Loucy (cell line): ENCODE measurements at regions not wholly inside any gene's neighbourhood (a gene's known extent, or its start where the extent isn't known, plus 50 kb on each side); places are given as distances from the start of the nearest gene placed in this dataset.

Experiments used
- H2AFZ ChIP-seq: fragments of 200-600 bp; sonication (generic); 2 replicates; pipeline ENCODE4 v1.6.0; 2016; ENCODE audit warnings: antibody characterized with exemption, mild to moderate bottlenecking, low read length, moderate library complexity
- H3F3A ChIP-seq: fragments of 200-600 bp; 2 replicates; pipeline ENCODE4 v1.6.0; 2016; ENCODE audit warnings: antibody characterized with exemption, low read depth, mild to moderate bottlenecking
- H3K27me3 ChIP-seq: fragments of 200-600 bp; sonication (generic); 2 replicates; pipeline ENCODE4 v1.6.1; 2014; ENCODE audit warnings: low read length, mild to moderate bottlenecking; ENCODE audit not compliant: insufficient read depth, poor library complexity, severe bottlenecking
- H3K36me3 ChIP-seq: fragments of 200-600 bp; sonication (generic); 2 replicates; pipeline ENCODE4 v1.6.1; 2016; ENCODE audit warnings: low read length; ENCODE audit not compliant: insufficient read depth
- H3K4me1 ChIP-seq: fragments of 200-600 bp; sonication (generic); 2 replicates; pipeline ENCODE4 v1.5.1; 2014; ENCODE audit warnings: low read length, mild to moderate bottlenecking; ENCODE audit not compliant: insufficient read depth, poor library complexity, severe bottlenecking
- H3K4me2 ChIP-seq: fragments of 200-600 bp; sonication (generic); 2 replicates; pipeline ENCODE4 v1.6.0; 2014; ENCODE audit warnings: antibody characterized with exemption, low read length, low read depth, mild to moderate bottlenecking; ENCODE audit not compliant: poor library complexity, severe bottlenecking
- H3K4me3 ChIP-seq: fragments of 200-600 bp; sonication (generic); 2 replicates; pipeline ENCODE4 v1.5.1; 2014; ENCODE audit warnings: low read length, mild to moderate bottlenecking, mixed read lengths; ENCODE audit not compliant: poor library complexity, severe bottlenecking
- H3K79me2 ChIP-seq: fragments of 200-600 bp; sonication (generic); 2 replicates; pipeline ENCODE4 v1.6.1; 2014; ENCODE audit warnings: low read length; ENCODE audit not compliant: insufficient read depth
- H3K9ac ChIP-seq: fragments of 200-600 bp; sonication (generic); 2 replicates; pipeline ENCODE4 v1.6.0; 2014; ENCODE audit warnings: mild to moderate bottlenecking, low read depth, low read length, moderate library complexity; ENCODE audit not compliant: poor library complexity, severe bottlenecking
- H3K9me2 ChIP-seq: fragments of 200-600 bp; sonication (generic); replicated peaks from 2 replicates; pipeline ENCODE4 v1.6.1; 2016; ENCODE audit warnings: low read depth, low read length, mixed read lengths
- H3K9me3 ChIP-seq: fragments of 200-600 bp; sonication (generic); 2 replicates; pipeline ENCODE4 v1.6.1; 2014; ENCODE audit warnings: mild to moderate bottlenecking, antibody characterized with exemption, low read length, low read depth; ENCODE audit not compliant: insufficient read depth
- H4K20me1 ChIP-seq: fragments of 200-600 bp; sonication (generic); 2 replicates; pipeline ENCODE4 v1.6.0; 2014; ENCODE audit warnings: antibody characterized with exemption, low read length, mild to moderate bottlenecking; ENCODE audit not compliant: insufficient read depth, poor library complexity, severe bottlenecking
- CTCF ChIP-seq: fragments of 200-600 bp; sonication (generic); conservative IDR thresholded peaks from 2 replicates; pipeline ENCODE4 v1.5.1; 2014; ENCODE audit warnings: mild to moderate bottlenecking, antibody characterized with exemption, low read length
- EZH2phosphoT487 ChIP-seq: fragments of 200-600 bp; IDR thresholded peaks from 2 replicates; pipeline ENCODE4 v1.6.1; 2018; ENCODE audit warnings: antibody characterized with exemption, mild to moderate bottlenecking, moderate library complexity, borderline replicate concordance

GRCh38 chr11:36822829-36823228 is 224.8 kb upstream of the RAG2 start:
- H4K20me1 ChIP-seq, result no peaks in the 10 kb centered on the region
- H3K36me3 ChIP-seq, result no peaks in the 10 kb centered on the region
- no peaks in the 10 kb centered on the region; the same call in 1 of the 2 replicates for H3K9me2 ChIP-seq
- H3K4me2 ChIP-seq, result no peak overlapping the region
- no peaks in the 10 kb centered on the region for H3K4me1 ChIP-seq
- H2AFZ ChIP-seq, result no peak overlapping the region
- TF ChIP-seq EZH2phosphoT487 (no peak), CTCF (no peak)
- no peaks in the 10 kb centered on the region for H3K27me3 ChIP-seq
- no peak overlapping the region for H3K4me3 ChIP-seq
- no peaks in the 10 kb centered on the region for H3F3A ChIP-seq
- no peaks in the 10 kb centered on the region for H3K79me2 ChIP-seq
- H3K9me3 ChIP-seq, result no peaks in the 10 kb centered on the region
- no peak overlapping the region for H3K9ac ChIP-seq

DNA sequence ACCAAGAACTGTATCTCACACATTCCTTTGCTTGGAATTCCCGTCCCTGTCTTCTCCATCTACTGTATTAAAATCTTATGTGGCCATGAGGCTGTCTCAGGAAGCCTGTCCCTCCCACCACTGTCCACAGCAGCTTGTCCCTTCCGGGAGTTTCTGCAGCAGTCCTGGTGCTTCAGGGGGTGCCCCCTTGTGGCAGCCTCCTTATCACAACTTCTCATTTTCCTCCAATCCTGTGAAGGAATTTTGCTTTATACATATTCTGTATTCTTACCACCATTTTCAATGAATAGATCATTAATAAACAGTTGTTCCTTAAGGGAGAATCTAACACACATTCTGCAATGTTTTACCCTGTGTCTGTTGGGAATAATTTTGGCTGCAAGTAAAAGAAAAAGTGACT is 220.4 kb upstream of the RAG2 start:
- Histone ChIP-seq H3K4me2 (no peak overlapping the region), H3K36me3 (no peaks in the 10 kb centered on the region), H3K4me1 (no peaks in the 10 kb centered on the region), H3K9ac (no peak overlapping the region), H3K9me3 (no peaks in the 10 kb centered on the region), H3K79me2 (no peaks in the 10 kb centered on the region), H3K4me3 (no peak overlapping the region), H2AFZ (no peak overlapping the region), H3F3A (no peaks in the 10 kb centered on the region), H3K27me3 (no peaks in the 10 kb centered on the region), H4K20me1 (no peaks in the 10 kb centered on the region), H3K9me2 (no peaks in the 10 kb centered on the region; the same call in 1 of the 2 replicates)
- TF ChIP-seq EZH2phosphoT487 (no peak), CTCF (peak; percentile 75)

DNA sequence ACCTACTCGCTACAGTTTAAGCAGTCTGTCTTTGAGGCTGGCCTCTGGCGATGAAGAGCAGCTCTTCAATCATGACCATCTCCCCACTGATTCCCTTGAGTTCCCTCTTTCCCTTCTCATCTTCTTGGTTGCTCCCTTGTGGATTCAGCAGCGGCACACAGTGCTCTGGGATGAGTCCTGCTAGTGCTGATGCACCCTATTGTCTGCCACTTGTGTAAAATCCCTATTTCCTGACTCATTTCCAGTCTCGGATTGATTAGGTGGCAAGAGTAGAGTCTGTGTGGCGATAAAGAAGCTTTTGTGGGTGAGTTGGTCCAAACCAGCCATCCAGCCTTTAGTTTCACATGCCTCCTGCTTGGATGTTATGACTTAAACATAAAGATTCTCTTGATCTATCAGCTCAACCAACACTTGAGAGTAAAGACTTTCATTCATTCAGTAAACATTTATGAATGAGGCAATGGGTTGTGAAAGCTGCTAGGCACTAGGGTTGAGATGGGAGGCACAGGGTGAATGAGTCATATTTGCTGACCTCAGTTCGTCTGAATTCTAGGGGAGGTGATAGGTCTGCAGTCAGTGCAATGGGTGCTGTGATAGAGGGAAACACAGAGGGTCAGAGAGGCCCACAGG is 219.4 kb upstream of the RAG2 start:
- no peak overlapping the region for H3K4me2 ChIP-seq
- H3F3A ChIP-seq, result no peaks in the 10 kb centered on the region
- no peaks in the 10 kb centered on the region for H3K36me3 ChIP-seq
- H3K9ac ChIP-seq, result no peak overlapping the region
- no peak overlapping the region for H2AFZ ChIP-seq
- no peak overlapping the region for H3K4me3 ChIP-seq
- TF ChIP-seq CTCF (no peak), EZH2phosphoT487 (no peak)
- H3K4me1 ChIP-seq, result no peaks in the 10 kb centered on the region
- H3K79me2 ChIP-seq, result no peaks in the 10 kb centered on the region
- H3K9me3 ChIP-seq, result no peaks in the 10 kb centered on the region
- no peaks in the 10 kb centered on the region; the same call in 1 of the 2 replicates for H3K9me2 ChIP-seq
- H3K27me3 ChIP-seq, result no peaks in the 10 kb centered on the region
- no peaks in the 10 kb centered on the region for H4K20me1 ChIP-seq
